HT-29 (cell line): ENCODE measurements at regions not wholly inside any gene's neighbourhood (a gene's known extent, or its start where the extent isn't known, plus 50 kb on each side); places are given as distances from the start of the nearest gene placed in this dataset.
"Not testable (repeated sequence)": the region's sequence is repeated elsewhere in the genome, so short reads cannot be mapped to it uniquely, and the experiment has no call there.

ENCODE experiments used
- DNase-seq: peaks from one replicate; pipeline ENCODE4 v3.0.0-alpha.2; 2015; ENCODE audit warnings: low spot score

DNA sequence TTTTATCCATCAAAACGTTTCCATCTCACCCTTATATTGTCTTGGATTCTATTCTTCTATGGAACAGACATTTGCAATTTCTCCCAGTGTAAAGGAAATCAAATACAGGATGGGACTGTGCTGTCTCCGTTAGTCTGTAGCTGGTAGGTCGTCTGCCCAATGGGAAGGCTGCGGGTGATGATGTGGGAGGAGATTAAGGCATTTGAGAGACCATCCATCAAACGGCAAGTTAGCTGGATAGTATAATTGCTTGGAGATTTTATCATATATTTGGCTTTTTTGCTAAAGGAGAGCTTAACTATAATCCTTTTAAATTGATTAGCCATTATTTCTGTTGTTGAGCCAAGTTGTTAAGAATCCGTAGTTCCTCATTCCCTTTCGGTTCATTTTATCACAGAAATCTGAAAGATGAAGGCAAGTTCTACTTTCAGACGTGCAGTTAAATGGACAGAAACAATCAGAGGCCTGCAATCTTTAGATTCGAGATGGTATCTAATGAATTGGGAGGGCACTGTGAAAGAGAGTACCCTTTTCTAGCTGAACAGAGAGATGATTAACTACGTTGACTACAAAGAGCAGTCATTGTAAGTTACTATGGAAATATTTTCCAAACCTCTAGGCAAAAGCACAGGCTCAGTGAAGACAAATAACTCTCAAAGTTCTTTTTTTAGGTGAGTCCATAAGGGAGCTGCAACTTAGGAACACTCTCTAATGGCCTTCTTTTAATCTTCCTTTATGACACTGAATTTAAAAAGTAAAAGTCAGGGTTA, 253.3 kb upstream of the KIAA1217 start:
- no peak for DNase-seq

DNA sequence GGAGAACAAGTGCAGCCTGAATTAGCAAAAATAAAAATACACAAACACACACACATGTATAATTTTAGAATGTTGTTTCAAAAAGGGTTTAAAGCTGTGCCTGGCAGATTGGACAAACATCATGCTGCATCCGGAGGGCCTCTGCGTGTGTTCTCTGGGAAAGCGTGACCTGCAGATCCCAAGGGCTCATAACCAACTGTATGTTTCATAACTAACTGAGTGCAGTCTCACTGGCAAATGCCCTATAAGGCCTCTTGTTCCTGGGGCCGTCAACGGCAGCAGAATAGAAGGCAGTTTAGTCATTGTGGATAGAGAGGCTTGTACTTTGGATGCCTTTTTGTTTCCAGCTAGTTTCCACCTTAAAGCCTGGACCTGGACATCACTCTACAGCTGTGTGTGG, 243.8 kb upstream of the KIAA1217 start:
- DNase-seq = no peak

DNA sequence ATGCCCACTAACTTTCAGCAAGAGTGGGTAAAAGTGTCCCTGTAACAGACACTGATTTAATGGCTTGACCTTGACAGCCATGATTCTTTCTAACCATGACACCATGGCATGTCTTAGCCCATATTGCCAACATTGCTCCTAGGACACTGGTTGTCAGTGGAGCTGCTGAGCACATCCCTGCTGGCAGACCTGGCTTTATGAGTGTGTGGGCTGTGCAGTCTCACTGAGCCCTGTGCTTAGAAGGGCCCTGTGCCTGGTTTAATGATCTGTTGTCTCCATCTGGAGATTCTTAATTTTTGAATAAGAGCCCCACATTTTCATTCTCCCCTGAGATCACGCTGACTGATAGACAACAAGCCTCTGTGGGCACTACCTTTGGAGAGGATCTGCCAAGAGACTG, 243.1 kb upstream of the KIAA1217 start:
- no peak for DNase-seq

DNA sequence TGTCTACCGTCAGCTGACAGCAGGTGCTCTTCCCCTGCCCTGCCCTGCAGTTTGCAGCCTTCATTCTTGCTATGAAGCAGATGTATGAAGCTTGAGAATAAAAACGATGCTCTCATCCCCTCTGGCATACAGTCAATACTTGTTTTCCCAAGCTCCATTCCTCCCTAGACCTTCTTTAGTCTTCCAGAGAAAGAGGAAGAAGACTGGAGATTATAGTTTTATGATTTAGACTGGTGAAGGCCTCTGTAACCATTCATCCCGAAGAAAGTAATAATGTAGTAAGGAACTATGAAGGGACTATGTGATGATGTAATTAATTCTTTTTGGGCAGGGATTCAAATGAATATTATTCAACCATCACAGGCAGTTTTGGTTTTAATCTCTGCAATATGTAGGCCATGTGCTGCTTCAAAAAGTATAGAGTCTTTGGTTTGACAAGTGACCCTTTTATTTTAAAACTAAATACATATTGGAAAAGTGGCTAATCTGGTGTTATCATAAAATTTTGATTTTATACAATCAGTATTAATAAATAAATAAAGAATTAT, 242.4 kb upstream of the KIAA1217 start:
- DNase-seq = no peak

DNA sequence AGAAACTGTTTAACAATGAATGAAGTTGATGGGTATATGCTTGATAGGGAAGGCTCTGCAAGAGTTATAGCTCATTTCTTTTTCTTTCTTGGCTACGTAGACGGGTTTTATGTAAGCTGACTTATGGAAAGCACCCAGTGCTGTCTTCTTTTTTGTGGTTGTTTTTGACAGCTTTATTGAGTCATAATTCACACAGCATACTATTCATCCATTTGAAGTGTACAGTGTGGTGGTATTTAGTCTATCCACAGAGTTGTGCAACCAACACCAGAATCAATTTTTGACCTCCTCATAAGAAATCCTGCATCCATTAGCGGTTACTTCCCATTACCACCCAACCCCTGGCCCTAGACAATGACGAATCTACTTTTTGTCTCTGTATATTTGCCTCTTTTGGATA, 240.6 kb upstream of the KIAA1217 start:
- DNase-seq = peak; percentile 57

DNA sequence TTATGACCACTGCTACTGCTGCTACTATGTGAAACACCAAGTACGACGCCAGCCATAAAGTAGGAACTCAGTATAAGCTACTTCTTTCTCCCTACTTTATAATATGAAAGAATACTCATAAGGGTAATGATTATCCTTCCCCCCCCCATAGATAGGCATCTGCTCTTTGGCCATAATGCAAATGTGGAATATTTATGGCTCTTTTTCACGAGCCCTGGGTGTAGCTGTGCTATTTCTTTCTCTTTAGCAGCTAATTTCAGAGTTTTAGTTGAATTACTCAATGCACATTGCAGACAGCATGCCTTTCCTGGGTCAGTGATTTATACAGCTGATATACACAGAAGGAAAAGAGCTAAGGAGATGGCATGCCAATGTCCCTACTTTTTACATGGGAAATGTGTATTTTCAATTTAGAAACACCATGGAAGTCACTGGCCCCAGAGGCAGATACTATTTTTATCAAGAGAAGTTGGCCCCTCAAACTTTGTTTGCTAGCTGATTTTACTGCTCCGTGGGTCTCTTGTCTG, 234.1 kb upstream of the KIAA1217 start:
- no peak for DNase-seq

DNA sequence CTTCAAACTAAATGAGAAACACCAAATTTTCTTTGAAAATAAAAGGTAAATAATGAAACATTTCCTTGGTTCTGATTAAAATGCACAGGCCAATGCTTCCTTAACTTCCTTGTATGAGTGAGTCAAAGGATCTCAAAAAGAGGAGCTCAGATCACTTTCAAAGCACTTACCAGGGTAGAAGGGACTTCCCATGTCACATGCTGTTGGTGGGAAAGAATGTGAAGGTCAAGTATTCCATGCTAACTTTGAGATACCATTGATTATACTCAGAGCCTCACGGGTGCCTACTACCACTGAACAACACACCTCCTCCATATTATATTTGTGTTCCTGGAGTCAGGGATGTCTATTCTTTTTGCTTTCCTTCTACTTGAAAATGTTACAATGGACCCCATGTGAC, 233.5 kb upstream of the KIAA1217 start:
- DNase-seq = no peak

DNA sequence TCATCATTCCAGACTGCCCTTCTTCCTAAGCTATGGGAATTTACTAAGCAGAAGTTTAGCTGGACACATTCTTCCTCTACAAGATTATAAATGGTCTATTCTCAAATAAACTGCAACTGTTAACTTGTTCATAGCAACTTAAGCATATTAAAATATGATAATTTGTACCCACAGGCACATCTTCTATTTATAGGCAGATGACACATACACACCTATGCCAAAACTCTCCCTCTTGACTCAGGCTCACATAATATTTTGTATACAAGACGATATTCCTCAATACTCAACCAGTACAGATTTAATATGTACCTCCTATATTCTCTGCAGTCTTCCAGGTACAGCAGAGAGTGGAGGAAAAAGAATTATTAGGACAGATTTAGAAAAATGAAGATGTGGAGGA, 232.7 kb upstream of the KIAA1217 start:
- no peak for DNase-seq

DNA sequence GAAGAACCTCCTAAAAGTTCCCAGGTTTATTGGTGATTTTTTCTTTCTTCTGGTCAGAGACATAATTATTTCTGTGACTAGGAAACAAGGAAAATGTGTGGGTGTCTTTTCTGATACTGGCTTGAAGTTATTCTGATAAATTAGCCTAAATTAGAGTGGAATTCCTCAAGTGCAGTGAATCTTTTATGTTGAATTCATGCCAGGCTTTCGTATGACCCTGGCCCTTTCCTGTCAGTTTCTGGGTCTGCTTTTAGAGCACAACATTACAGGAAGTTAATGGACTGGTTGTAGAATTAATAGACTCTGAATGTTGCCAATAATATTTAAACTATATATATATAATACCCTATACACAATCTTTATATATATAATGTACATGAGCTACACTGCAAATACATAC, 230.6 kb upstream of the KIAA1217 start:
- no peak for DNase-seq

DNA sequence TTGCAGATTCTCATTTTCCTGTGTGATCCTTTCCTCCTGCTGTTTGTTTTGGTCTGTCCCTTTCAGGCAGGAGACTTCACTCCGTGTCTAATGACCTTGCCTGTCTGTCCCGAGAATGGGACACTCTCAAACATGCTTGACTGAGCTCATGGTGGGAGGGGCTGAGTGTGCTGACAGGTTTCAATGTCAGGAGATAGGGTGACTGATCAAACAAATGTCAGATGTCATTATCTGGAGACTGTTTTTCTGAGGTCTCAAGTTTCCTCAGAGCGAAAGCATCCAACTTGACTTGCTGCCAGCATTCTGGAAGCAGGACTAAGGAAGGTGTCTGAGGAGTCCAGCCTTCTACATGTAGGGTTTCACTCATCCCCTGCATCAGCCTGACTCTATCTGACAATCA, 228.8 kb upstream of the KIAA1217 start:
- DNase-seq = no peak

DNA sequence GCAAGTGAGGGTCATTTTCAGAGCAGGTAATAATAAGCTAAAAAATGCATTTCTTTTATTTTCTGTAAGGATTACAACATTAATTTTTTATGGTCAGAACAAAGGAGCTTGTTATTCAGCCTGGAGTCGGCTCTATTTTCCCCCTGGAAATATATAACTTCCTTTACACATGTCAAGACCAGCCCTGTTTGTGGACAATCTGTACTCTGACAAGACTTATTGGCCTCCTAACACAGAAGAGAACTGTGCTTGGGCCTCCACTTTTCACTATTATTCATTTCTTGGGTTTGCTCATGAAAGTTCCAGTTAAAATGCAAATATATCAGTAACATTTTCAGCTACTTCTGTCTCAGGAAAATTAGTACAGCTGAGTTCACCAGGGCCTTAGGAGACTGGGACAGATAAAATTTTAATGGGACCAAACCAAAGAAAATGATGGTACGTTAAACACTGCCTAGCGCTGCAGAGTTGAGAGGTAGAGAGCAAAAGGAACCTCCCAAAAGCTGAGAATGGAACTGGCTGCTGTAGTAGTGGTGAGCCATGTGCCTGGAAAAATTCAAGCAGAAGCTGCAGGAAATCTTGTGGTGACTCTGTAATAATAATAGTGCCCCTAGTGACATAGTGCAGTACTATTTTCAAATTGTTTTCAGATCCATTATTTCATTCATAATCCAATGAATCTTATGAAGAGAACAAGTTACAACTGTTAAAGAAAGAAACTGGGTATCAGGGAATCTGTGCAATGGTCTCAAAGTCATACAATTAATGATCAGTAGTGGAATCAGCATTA, 227.2 kb upstream of the KIAA1217 start:
- no peak for DNase-seq

DNA sequence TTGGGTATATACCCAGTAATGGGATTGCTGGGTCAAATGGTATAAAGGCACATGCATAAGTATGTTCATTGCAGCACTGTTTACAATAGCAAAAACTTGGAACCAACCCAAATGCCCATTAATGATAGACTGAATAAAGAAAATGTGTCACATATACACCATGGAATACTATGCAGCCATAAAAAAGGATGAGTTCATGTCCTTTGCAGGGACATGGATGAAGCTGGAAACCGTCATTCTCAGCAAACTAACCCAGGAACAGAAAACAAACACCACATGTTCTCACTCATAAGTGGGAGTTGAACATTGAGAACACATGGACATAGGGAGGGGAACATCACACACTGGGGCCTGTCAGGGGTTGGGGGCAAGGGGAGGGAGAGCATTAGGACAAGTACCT, 224.5 kb upstream of the KIAA1217 start:
- DNase-seq = not testable (repeated sequence)

DNA sequence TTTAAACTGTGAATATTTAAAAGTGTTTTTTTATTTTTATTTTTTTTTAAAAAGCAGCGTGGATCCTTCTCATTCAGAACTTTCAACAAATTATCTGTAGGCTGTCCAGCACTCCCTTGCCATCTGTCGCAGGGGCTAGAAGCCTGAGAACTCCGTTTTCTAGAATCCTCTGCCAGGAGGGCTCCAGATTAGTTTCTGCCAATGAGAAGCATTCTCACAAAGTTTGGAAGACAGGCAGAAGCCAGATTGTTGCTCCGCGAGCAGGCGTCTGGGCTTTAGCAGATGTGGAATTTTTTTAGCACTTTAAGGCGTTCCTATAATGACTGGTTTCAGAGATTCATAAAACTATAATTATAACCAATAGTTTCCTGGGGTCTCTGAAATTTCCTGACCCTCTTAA, 220.9 kb upstream of the KIAA1217 start:
- DNase-seq = no peak

DNA sequence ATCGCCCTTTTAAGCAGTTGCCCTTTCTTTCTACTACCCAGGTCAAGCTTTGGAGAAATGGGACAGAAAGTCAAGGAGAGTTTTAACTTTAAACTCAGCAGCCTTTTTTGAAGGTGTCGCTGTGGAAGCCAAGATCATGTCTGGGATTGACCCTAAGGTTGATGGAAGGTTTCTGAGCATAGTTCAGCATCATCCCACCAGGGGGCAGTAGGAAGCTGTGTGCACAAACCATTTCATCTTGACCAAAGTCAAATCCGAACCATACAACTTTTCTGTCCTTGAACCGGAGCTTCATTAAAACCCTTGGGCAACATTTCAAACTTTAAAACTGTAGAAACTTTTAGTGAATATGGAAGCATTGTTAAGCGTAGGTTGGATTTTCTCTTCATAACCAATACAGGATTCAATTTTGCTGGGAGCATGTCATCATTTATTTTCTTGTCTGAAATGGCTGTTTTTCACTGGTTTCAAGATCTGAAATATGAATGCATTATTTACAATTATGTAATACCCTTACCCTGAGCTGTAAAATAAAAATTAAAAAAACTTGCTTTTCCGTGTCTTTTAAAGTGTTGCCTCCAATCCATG, 214.4 kb upstream of the KIAA1217 start:
- peak; percentile 92 for DNase-seq

DNA sequence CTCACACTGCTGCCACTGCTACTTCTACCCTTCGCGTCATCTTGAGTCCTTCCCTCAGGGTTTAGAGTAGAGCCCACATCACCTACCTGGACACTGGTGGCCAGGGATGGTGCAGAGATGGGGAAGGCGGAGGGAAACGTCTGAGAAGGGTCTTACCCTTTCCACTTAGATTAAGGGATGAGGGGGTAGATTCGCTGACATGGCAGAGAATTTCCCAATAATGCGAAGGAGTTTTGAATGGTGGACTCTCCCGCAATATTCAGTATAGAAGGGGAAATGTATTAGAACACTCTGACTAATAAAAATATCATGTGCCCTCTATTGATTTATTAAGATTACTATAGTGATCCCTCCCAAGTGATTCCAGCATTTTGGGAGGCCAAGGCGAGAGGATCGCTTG, 209.5 kb upstream of the KIAA1217 start:
- no peak for DNase-seq

DNA sequence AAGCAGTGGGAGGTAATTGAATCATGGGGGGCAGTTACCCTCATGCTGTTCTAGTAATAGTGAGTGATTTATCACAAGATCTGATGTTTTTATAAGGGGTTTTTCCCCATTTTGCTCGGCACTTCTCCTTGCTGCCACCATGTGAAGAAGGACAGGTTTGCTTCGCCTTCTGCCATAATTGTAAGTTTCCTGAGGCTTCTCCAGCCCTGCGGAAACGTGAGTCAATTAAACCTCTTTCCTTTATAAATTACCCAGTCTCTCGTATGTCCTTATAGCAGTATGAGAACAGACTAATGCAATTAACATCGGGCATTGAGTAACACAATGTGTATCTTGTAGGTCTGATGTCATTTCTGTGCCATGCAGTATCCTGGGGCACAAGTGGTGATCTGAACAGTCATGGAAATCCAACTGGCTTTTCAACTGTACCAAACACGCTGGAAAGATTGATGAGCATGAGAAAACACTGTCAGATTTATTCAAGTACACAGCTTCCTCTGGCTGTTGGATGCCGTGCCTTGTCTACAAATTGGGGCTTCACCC, 208.6 kb upstream of the KIAA1217 start:
- no peak for DNase-seq

DNA sequence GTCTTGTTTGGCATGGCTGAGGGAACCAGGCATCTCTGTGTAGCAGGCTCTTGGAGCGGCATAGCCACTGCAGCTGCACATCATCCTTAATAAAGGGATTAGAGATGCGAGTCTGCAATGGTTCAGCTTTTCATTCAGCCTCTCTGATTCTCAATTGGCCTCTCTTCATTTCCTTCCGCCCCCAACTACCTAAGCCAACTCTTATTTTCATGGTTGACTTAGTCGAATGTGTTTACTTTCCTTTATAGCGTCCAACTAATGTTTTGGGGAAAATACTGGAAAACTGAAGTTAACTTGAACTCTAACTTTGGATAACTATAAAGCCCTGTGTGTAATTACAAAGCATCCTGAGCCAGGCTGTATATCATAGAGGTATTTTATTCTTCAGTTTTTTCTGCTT, 202.2 kb upstream of the KIAA1217 start:
- no peak for DNase-seq

DNA sequence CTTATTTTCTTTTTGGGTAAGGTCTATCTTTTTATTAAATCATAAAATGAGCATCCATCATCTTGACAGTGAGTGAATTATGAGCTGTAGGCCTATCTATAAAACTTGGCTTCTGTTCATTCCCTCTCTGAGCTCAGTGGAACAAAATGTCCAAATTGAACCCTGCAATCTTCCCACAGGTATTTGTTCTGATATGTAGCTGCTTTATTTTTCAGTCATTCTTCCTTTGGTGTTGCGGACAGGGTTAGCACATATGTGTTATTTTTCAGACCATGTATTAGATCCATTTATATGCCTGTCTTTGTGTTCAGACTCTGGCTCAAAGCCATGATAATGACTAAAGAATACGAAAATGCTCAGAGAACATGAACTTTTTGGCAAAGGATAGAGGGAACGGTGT, 201.6 kb upstream of the KIAA1217 start:
- DNase-seq = no peak

DNA sequence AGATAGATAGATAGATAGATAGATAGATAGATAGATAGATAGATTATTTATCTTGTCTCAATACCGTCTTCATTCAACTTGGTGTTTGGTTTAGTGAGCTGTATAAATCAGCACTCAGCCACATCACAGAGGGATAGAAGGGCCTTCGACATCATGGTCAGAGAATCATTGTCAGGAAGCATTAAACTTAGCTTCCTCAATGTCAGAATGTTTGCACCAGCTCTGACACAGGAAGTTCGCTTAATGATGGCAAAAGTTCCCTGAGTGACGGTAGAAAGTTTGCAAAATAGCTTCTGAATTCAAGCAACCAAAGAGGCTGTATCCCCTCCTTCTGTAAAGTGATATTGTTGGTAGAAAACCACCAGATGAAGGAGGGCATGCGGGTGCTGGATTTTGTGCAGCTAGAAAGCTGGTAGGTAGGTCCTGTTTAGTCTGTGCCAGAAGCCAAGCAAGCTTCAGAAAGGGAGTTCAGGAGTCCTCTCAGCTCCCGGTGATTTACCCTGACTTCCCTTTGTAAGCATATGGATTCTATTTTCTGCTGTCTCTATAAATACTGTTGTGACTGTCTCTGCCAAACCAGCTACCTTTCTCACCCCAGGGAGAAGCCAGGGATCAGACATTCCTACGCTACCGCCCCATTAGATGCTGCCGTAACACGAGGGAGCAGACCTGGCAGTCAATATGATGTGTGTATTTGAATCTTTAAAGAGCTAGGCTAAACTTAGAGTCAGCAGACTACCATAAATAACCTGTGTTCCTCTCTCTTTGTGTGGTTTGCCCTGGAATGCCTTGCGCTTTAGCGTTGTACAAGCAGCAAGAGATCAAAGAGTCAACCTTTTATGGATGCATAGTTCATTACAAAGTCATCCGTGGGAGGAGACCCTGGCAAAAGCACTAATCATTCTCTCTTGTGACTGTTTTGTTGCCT, 200.5 kb upstream of the KIAA1217 start:
- DNase-seq = peak; percentile 76

DNA sequence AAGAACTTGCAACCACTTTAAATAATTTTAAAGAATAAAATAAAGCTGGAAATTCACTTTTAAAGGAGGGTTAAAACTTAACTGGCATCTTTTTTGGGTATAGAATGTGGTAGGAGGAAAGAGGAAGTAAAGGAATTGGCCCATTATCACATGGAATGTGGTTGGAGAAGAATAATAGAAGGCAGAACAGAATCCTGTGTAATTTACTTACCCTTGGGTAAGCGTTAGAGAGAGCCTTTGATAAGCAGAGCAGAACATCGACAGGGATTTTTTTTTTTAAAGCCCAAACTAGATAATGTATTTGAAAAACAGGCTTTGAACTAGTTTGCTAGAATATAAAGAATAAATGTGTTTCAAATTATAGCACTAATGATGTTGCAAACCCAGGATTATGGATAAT, 199.8 kb upstream of the KIAA1217 start:
- no peak for DNase-seq

DNA sequence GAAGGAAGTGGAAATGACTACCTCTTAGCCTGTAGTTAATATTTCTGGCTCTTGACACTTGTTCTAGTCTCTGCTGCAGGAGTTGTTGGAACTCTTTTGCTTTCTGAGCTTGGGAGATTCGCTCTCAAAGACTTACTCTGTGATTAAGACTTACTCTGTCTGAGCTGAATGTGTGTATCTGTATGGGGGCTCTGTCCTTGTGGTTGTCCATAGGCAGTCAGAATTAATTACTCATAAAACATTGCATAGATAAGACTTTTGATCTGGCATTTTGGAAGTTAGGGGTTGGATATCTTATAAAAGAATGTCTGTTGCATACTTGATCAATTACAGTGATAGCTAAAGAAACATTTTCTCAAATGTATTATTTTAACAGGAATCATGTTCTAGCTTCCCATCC, 199.2 kb upstream of the KIAA1217 start:
- no peak for DNase-seq
